HFFc6 (cell line): ENCODE measurements at regions not wholly inside any gene's neighbourhood (a gene's known extent, or its start where the extent isn't known, plus 50 kb on each side); places are given as distances from the start of the nearest gene placed in this dataset.
A peak's percentile ranks its signal among the peaks of the same experiment; 100 is the strongest.

Experiments used
- DNase-seq: peaks from one replicate; pipeline ENCODE4 v3.0.0-alpha.2; 2018
- H3K27ac Mint-ChIP-seq: 2 replicates; pipeline ENCODE4 v1.8.0; 2020; ENCODE audit warnings: mild to moderate bottlenecking, mixed read lengths
- H3K27me3 Mint-ChIP-seq: 2 replicates; pipeline ENCODE4 v1.8.0; 2021; ENCODE audit warnings: mild to moderate bottlenecking, moderate library complexity, mixed read lengths; ENCODE audit not compliant: insufficient read depth
- H3K36me3 Mint-ChIP-seq: 2 replicates; pipeline ENCODE4 v1.8.0; 2021; ENCODE audit warnings: low read depth, mixed read lengths
- H3K4me1 Mint-ChIP-seq: 2 replicates; pipeline ENCODE4 v1.8.0; 2020; ENCODE audit warnings: low read depth, mixed read lengths
- H3K4me3 Mint-ChIP-seq: 2 replicates; pipeline ENCODE4 v1.8.0; 2020; ENCODE audit warnings: mild to moderate bottlenecking, moderate library complexity, mixed read lengths
- H3K9me3 Mint-ChIP-seq: 2 replicates; pipeline ENCODE4 v1.8.0; 2020; ENCODE audit warnings: mild to moderate bottlenecking, mixed read lengths
- TF ChIP-seq, protein P1 (sequence below): fragments of 200-600 bp; sonication (generic); IDR thresholded peaks from 2 replicates; pipeline ENCODE4 v1.5.0; 2021; ENCODE audit warnings: antibody characterized with exemption, mild to moderate bottlenecking

DNA sequence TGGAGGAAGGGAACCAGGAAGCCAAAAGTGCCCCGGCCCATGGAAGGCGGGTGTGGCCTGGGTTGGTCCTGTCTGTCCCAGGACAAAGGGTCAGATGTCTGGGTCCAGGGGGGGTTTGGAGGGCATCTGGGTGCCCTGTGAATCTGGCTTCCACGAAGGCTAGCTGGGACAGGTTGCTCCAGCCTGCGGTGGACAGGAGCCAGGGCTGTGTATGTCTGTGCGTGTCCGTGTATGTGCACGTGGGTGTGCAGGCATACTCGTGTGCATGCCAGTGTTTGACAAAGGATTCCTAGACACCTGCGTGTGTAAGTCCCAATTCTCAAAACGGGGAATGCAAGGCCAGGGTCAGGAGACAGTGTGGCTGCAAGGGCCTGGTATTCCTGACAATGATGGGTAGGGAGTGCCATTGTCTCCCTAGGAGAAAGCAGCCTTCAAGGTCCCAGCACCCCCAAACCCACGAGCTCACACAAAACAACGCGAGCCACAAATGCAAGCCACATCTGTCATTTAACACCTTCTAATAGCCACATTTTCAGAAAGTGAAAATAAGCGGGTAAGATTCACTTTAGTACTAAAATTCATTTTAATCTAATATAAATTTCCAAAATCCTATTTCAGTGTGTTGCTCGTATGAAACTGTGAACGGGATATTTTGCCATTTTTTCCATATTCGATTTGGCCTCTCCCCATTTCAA, 78.4 kb upstream of the WNT7B start:
- Mint-ChIP-seq H3K4me1 (peaks cover 76% of the 10 kb centered on the region), H3K27ac (peak overlapping the region; percentile 91), H3K27me3 (peaks cover 3% of the 10 kb centered on the region), H3K9me3 (no peaks in the 10 kb centered on the region), H3K4me3 (peak overlapping the region; percentile 87), H3K36me3 (no peaks in the 10 kb centered on the region; the same call in 1 of the 2 replicates)
- no peak for DNase-seq
- TF ChIP-seq, protein P1, sequence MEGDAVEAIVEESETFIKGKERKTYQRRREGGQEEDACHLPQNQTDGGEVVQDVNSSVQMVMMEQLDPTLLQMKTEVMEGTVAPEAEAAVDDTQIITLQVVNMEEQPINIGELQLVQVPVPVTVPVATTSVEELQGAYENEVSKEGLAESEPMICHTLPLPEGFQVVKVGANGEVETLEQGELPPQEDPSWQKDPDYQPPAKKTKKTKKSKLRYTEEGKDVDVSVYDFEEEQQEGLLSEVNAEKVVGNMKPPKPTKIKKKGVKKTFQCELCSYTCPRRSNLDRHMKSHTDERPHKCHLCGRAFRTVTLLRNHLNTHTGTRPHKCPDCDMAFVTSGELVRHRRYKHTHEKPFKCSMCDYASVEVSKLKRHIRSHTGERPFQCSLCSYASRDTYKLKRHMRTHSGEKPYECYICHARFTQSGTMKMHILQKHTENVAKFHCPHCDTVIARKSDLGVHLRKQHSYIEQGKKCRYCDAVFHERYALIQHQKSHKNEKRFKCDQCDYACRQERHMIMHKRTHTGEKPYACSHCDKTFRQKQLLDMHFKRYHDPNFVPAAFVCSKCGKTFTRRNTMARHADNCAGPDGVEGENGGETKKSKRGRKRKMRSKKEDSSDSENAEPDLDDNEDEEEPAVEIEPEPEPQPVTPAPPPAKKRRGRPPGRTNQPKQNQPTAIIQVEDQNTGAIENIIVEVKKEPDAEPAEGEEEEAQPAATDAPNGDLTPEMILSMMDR, result no peak

DNA sequence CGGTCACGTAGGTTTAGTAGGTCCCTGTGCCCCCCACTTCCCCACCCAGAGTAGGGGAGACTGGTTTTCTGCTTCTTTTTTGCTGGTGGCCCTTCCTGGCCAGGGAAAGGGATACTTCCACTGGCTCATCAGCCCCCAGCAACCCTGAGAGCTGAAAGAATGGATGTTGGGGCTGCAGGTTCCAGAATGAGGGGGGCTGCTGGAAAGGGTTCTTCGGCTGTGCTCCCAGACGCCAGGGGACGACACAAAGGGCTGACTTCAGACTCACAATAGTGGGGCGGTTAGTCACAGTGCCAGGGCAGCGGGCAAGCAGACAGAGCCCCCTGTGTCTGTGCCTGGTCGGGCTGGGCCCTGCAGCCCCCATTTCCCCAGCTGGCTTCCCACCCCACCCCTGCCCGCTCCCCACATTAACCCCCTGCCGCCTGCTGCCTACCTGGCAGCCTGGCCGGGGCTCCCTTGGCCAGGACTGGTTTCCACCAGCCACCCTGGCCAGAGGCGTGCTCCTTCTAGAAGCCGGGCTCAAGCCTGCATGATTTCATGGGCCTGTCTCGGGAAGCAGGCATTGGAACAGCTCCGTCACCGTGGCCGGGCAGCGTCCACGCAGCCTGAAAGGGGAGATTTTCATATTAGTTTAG, 79.1 kb upstream of the WNT7B start:
- no peak for DNase-seq
- H3K4me3 Mint-ChIP-seq, result peak overlapping the region; percentile 87
- peaks cover 3% of the 10 kb centered on the region for H3K27me3 Mint-ChIP-seq
- H3K36me3 Mint-ChIP-seq, result no peaks in the 10 kb centered on the region; the same call in 1 of the 2 replicates
- H3K27ac Mint-ChIP-seq, result peak overlapping the region; percentile 91
- H3K4me1 Mint-ChIP-seq, result peaks cover 76% of the 10 kb centered on the region
- TF ChIP-seq, protein P1, result no peak
- H3K9me3 Mint-ChIP-seq, result no peaks in the 10 kb centered on the region

- DNase-seq, result peak; percentile 48
Observed at GRCh38 chr22:46056546-46057245, 79.7 kb upstream of the WNT7B start.

GRCh38 chr22:46057246-46058090, 80.5 kb upstream of the WNT7B start:
- Mint-ChIP-seq H3K27me3 (peaks cover 4% of the 10 kb centered on the region), H3K27ac (peak overlapping the region; percentile 91)

More at GRCh38 chr22:46056546-46057245, 79.7 kb upstream of the WNT7B start:
- Mint-ChIP-seq H3K27me3 (peaks cover 3% of the 10 kb centered on the region), H3K4me3 (peak overlapping the region; percentile 87), H3K27ac (peak overlapping the region; percentile 91), H3K4me1 (peaks cover 71% of the 10 kb centered on the region), H3K9me3 (no peaks in the 10 kb centered on the region), H3K36me3 (no peaks in the 10 kb centered on the region; the same call in 1 of the 2 replicates)
- TF ChIP-seq, protein P1, result no peak

More at GRCh38 chr22:46057246-46058090, 80.5 kb upstream of the WNT7B start:
- no peak for DNase-seq
- Mint-ChIP-seq H3K36me3 (peaks cover 3% of the 10 kb centered on the region; the same call in 1 of the 2 replicates), H3K4me3 (peak overlapping the region; percentile 87), H3K4me1 (peaks cover 68% of the 10 kb centered on the region), H3K9me3 (no peaks in the 10 kb centered on the region)
- TF ChIP-seq, protein P1, result no peak
